ENCODE measurements at regions not wholly inside any gene's neighbourhood (a gene's known extent, or its start where the extent isn't known, plus 50 kb on each side); places are given as distances from the start of the nearest gene placed in this dataset.
A peak's percentile ranks its signal among the peaks of the same experiment; 100 is the strongest.

- SMC1A ChIA-PET (ENCODE audit: uncharacterized antibody, unreplicated experiment), result interaction anchor here (1.0 kb wide), 1 partner anchor 39 kb away, joined by 3 read pairs; no protein-coding TSS in a partner anchor
- WGBS (ENCODE audit: insufficient coverage, insufficient replicate concordance, low lambda C conversion rate, missing lambda C conversion rate), result 0% methylated on average over 2 of the region's 2 CpGs
- no peaks in the 10 kb centered on the region for H3K27me3 ChIP-seq (replicated peaks in 1 of 2; ENCODE audit: control insufficient read depth in 2 of 2, insufficient read depth in 2 of 2, low read length in 1 of 2)
- H3K27ac ChIP-seq (ENCODE audit: control insufficient read depth, insufficient read depth), result no peak overlapping the region
- RAD21 ChIA-PET (ENCODE audit: unreplicated experiment), result no interaction called here
- CTCF ChIA-PET, result interaction anchor here (0.6 kb wide), 1 partner anchor 595 kb away, joined by 3 read pairs; no protein-coding TSS in a partner anchor
- no peaks in the 10 kb centered on the region for H3K36me3 ChIP-seq (ENCODE audit: control insufficient read depth in 2 of 2, insufficient read depth in 2 of 2, low read length in 1 of 2)
- H3K4me1 ChIP-seq (ENCODE audit: control insufficient read depth, insufficient read depth, low read length), result no peaks in the 10 kb centered on the region
- H2AFZ ChIP-seq (ENCODE audit: control insufficient read depth, low read depth, low read length), result no peak overlapping the region
- in situ Hi-C loops (cut with MboI) (no loop called here), intact Hi-C loops (cut with micrococcal nuclease; ENCODE audit: unreplicated experiment) (no loop called here)
- no peaks in the 10 kb centered on the region for H4K20me1 ChIP-seq (ENCODE audit: control insufficient read depth, insufficient read depth)
- no peaks in the 10 kb centered on the region for H3K9me3 ChIP-seq (replicated peaks; ENCODE audit: control insufficient read depth, insufficient read depth, low read length)
- no peak overlapping the region for H3K4me3 ChIP-seq
- H3K79me2 ChIP-seq (ENCODE audit: control insufficient read depth, insufficient read depth, low read length), result no peaks in the 10 kb centered on the region
- FAIRE-seq (no peak), ATAC-seq (peak; percentile 23; the same call in 1 of the 3 replicates), DNase-seq (ENCODE audit: low read depth, low spot score) (no peak)
- H3K9ac ChIP-seq (ENCODE audit: control insufficient read depth, insufficient read depth, low read length), result no peak overlapping the region
- POLR2A ChIA-PET, result no interaction called here
- no TSS peak for BruUV-seq (replicated peaks)
- H3K4me2 ChIP-seq (ENCODE audit: control insufficient read depth, insufficient read depth), result no peak overlapping the region
- TF ChIP-seq SRF (IDR thresholded peaks at IDR 0.05; ENCODE audit: low read depth in 2 of 2, low read length in 2 of 2), result no peak
- TF ChIP-seq SPI1 (IDR thresholded peaks at IDR 0.05; ENCODE audit: borderline replicate concordance, insufficient read depth, low read depth, low read length), result peak; percentile 45; the same call in 1 of the 2 replicates
- TF ChIP-seq, protein P1, sequence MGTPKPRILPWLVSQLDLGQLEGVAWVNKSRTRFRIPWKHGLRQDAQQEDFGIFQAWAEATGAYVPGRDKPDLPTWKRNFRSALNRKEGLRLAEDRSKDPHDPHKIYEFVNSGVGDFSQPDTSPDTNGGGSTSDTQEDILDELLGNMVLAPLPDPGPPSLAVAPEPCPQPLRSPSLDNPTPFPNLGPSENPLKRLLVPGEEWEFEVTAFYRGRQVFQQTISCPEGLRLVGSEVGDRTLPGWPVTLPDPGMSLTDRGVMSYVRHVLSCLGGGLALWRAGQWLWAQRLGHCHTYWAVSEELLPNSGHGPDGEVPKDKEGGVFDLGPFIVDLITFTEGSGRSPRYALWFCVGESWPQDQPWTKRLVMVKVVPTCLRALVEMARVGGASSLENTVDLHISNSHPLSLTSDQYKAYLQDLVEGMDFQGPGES (IDR thresholded peaks at IDR 0.05), result no peak
- no peak for TF ChIP-seq BHLHE40 (IDR thresholded peaks at IDR 0.05; ENCODE audit: borderline replicate concordance in 1 of 2, low read depth in 2 of 2, low read length in 1 of 2)
- TF ChIP-seq PRDM15 (CRISPR knock-in tag; IDR thresholded peaks at IDR 0.05), result no peak
- TF ChIP-seq MYC (IDR thresholded peaks at IDR 0.05; ENCODE audit: insufficient read depth, insufficient read length, insufficient replicate concordance, low read length, severe bottlenecking), result no peak
- TF ChIP-seq REST (IDR thresholded peaks at IDR 0.05; ENCODE audit: low read depth, low read length), result no peak
- no peak for TF ChIP-seq RELA (IDR thresholded peaks at IDR 0.05; ENCODE audit: borderline replicate concordance, partially characterized antibody)
- no peak for TF ChIP-seq POLR2A (IDR thresholded peaks at IDR 0.05; ENCODE audit: low read depth, low read length)
- peak; percentile 86 for TF ChIP-seq ATF7 (IDR thresholded peaks at IDR 0.05; ENCODE audit: low read depth)
- TF ChIP-seq PBX3 (IDR thresholded peaks at IDR 0.05; ENCODE audit: insufficient replicate concordance, low read depth, low read length), result no peak
- no peak for TF ChIP-seq KLF5 (IDR thresholded peaks at IDR 0.05; ENCODE audit: partially characterized antibody)
Measured at GRCh38 chr4:28811025-28811424, 1909.1 kb upstream of the PCDH7 start.

Measured in GM12878 (cell line).